ENCODE measurements at regions not wholly inside any gene's neighbourhood (a gene's known extent, or its start where the extent isn't known, plus 50 kb on each side); places are given as distances from the start of the nearest gene placed in this dataset.

- no peaks in the 10 kb centered on the region for H4K20me1 ChIP-seq (ENCODE audit: control insufficient read depth, insufficient read depth)
- no peak overlapping the region for H3K9ac ChIP-seq (ENCODE audit: control insufficient read depth, insufficient read depth, low read length)
- H3K4me1 ChIP-seq (ENCODE audit: control insufficient read depth, insufficient read depth, low read length), result no peaks in the 10 kb centered on the region
- in situ Hi-C loops (cut with MboI) (no loop called here), intact Hi-C loops (cut with micrococcal nuclease; ENCODE audit: unreplicated experiment) (no loop called here)
- H3K27ac ChIP-seq (ENCODE audit: control insufficient read depth, insufficient read depth), result no peak overlapping the region
- CTCF ChIA-PET, result no interaction called here
- H2AFZ ChIP-seq (ENCODE audit: control insufficient read depth, low read depth, low read length), result no peak overlapping the region
- ATAC-seq (no peak), FAIRE-seq (no peak), DNase-seq (ENCODE audit: low read depth, low spot score) (no peak)
- RAD21 ChIA-PET (ENCODE audit: unreplicated experiment), result no interaction called here
- TF ChIP-seq POLR2AphosphoS2 (IDR thresholded peaks at IDR 0.05; ENCODE audit: low read depth, low read length) (no peak), ZNF207 (IDR thresholded peaks at IDR 0.05; ENCODE audit: borderline replicate concordance) (no peak), CBX3 (IDR thresholded peaks at IDR 0.05; ENCODE audit: borderline replicate concordance, low read depth) (no peak), EGR1 (IDR thresholded peaks at IDR 0.05; ENCODE audit: borderline replicate concordance in 1 of 2, low read depth in 2 of 2, low read length in 2 of 2) (no peak), KLF5 (IDR thresholded peaks at IDR 0.05; ENCODE audit: partially characterized antibody) (no peak), NR2F1 (conservative IDR thresholded peaks at IDR 0.05) (no peak)
- POLR2A ChIA-PET, result no interaction called here
- BruUV-seq (replicated peaks), result no TSS peak
- H3K4me2 ChIP-seq (ENCODE audit: control insufficient read depth, insufficient read depth), result no peak overlapping the region
- SMC1A ChIA-PET (ENCODE audit: uncharacterized antibody, unreplicated experiment), result no interaction called here
- H3K27me3 ChIP-seq (replicated peaks in 1 of 2; ENCODE audit: control insufficient read depth in 2 of 2, insufficient read depth in 2 of 2, low read length in 1 of 2), result no peaks in the 10 kb centered on the region; a peak in 1 of 4 replicates
- WGBS (ENCODE audit: insufficient coverage, insufficient replicate concordance, low lambda C conversion rate, missing lambda C conversion rate), result 38% methylated on average over 7 of the region's 7 CpGs
- H3K4me3 ChIP-seq, result no peak overlapping the region
- no peaks in the 10 kb centered on the region for H3K36me3 ChIP-seq (ENCODE audit: control insufficient read depth in 2 of 2, insufficient read depth in 2 of 2, low read length in 1 of 2)
- H3K9me3 ChIP-seq (replicated peaks; ENCODE audit: control insufficient read depth, insufficient read depth, low read length), result no peaks in the 10 kb centered on the region
- H3K79me2 ChIP-seq (ENCODE audit: control insufficient read depth, insufficient read depth, low read length), result no peaks in the 10 kb centered on the region
These were observed 146.3 kb downstream of the TSEN15 start for GRCh38 chr1:184197831-184198230.

DNA sequence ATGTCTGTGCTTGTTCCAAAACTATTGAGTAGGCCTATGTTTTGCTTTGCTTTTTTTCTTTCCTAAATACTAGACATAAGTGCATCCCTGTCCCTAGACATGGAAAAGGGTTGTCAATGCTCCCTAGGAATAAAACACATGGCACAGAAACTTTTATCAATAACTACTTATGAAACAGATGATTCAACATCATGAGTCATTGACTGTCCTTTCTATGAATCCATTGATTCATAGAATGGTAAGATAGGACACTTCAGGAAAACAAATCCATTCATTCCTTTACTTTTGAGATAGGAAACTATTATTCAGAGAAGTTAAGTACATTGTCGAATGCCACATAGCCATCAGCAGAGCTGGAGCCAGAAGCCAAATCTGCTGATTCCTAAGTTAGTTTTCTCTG lies 147.5 kb downstream of the TSEN15 start:
- ChIA-PET SMC1A (ENCODE audit: uncharacterized antibody, unreplicated experiment) (no interaction called here), RAD21 (ENCODE audit: unreplicated experiment) (no interaction called here), POLR2A (no interaction called here), CTCF (interaction anchor here (0.8 kb wide), 1 partner anchor 123 kb away, joined by 4 read pairs; no protein-coding TSS in a partner anchor)
- ATAC-seq, result no peak
- Histone ChIP-seq H3K4me1 (ENCODE audit: control insufficient read depth, insufficient read depth, low read length) (no peaks in the 10 kb centered on the region), H3K79me2 (ENCODE audit: control insufficient read depth, insufficient read depth, low read length) (no peaks in the 10 kb centered on the region), H3K9ac (ENCODE audit: control insufficient read depth, insufficient read depth, low read length) (no peak overlapping the region), H3K27ac (ENCODE audit: control insufficient read depth, insufficient read depth) (no peak overlapping the region), H3K36me3 (ENCODE audit: control insufficient read depth in 2 of 2, insufficient read depth in 2 of 2, low read length in 1 of 2) (no peaks in the 10 kb centered on the region), H2AFZ (ENCODE audit: control insufficient read depth, low read depth, low read length) (no peak overlapping the region), H3K27me3 (replicated peaks in 1 of 2; ENCODE audit: control insufficient read depth in 2 of 2, insufficient read depth in 2 of 2, low read length in 1 of 2) (no peaks in the 10 kb centered on the region; a peak in 1 of 4 replicates), H3K4me3 (no peak overlapping the region), H3K9me3 (replicated peaks; ENCODE audit: control insufficient read depth, insufficient read depth, low read length) (no peaks in the 10 kb centered on the region), H4K20me1 (ENCODE audit: control insufficient read depth, insufficient read depth) (no peaks in the 10 kb centered on the region), H3K4me2 (ENCODE audit: control insufficient read depth, insufficient read depth) (no peak overlapping the region)
- 33% methylated on average over 1 of the region's 1 CpG for WGBS (ENCODE audit: insufficient coverage, insufficient replicate concordance, low lambda C conversion rate, missing lambda C conversion rate)
- no TSS peak for BruUV-seq (replicated peaks)
- in situ Hi-C loops (cut with MboI) (no loop called here), intact Hi-C loops (cut with micrococcal nuclease; ENCODE audit: unreplicated experiment) (no loop called here)
- no peak for DNase-seq (ENCODE audit: low read depth, low spot score)
- FAIRE-seq, result no peak
- TF ChIP-seq ZNF687 (IDR thresholded peaks at IDR 0.05) (no peak), BHLHE40 (IDR thresholded peaks at IDR 0.05; ENCODE audit: borderline replicate concordance in 1 of 2, low read depth in 2 of 2, low read length in 1 of 2) (no peak), POLR2A (IDR thresholded peaks at IDR 0.05; ENCODE audit: low read depth, low read length) (no peak), CBFB (IDR thresholded peaks at IDR 0.05; ENCODE audit: low read depth) (no peak), USF2 (IDR thresholded peaks at IDR 0.05; ENCODE audit: borderline replicate concordance, low read depth, low read length) (no peak), YY1 (IDR thresholded peaks at IDR 0.05; ENCODE audit: low read depth, low read length) (no peak), SP1 (IDR thresholded peaks at IDR 0.05; ENCODE audit: low read depth, low read length) (no peak), KDM1A (IDR thresholded peaks at IDR 0.05; ENCODE audit: borderline replicate concordance) (no peak)

Measured in GM12878 (cell line).